Liver (tissue), 8 donors: ENCODE measurements at regions not wholly inside any gene's neighbourhood (a gene's known extent, or its start where the extent isn't known, plus 50 kb on each side); places are given as distances from the start of the nearest gene placed in this dataset.

ENCODE experiments used
- DNase-seq: peaks from one replicate; pipeline ENCODE4 v3.0.0-alpha.2; 2017; ENCODE audit warnings: low spot score
- H3K27ac ChIP-seq, 2 donors: one replicate each; pipeline ENCODE4 v1.7.0; 2013; ENCODE audit warnings: inconsistent platforms in 2 of 2, low read length in 2 of 2, control low read depth in 1 of 2, low read depth in 1 of 2, mild to moderate bottlenecking in 1 of 2
- H3K27me3 ChIP-seq, 4 donors: one replicate each; pipeline versions ENCODE4 v1.6.1 to v1.7.0; 2013; ENCODE audit warnings: low read length in 3 of 4, inconsistent platforms in 1 of 4, mild to moderate bottlenecking in 1 of 4, moderate library complexity in 1 of 4; ENCODE audit not compliant: control insufficient read depth in 4 of 4, insufficient read depth in 4 of 4
- H3K36me3 ChIP-seq, 4 donors: one replicate each; pipeline versions ENCODE4 v1.6.1 to v1.7.0; 2013; ENCODE audit warnings: low read length in 3 of 4, mild to moderate bottlenecking in 3 of 4, low read depth in 1 of 4, moderate library complexity in 1 of 4; ENCODE audit not compliant: control insufficient read depth in 4 of 4, insufficient read depth in 3 of 4
- H3K4me1 ChIP-seq, 4 donors: one replicate each; pipeline versions ENCODE4 v1.6.1 to v1.7.0; 2013; ENCODE audit warnings: low read length in 3 of 4, mild to moderate bottlenecking in 3 of 4, moderate library complexity in 1 of 4; ENCODE audit not compliant: control insufficient read depth in 4 of 4, insufficient read depth in 4 of 4
- H3K4me3 ChIP-seq, 3 donors: one replicate each; pipeline versions ENCODE4 v1.6.1 to v1.7.0; 2013; ENCODE audit warnings: low read length in 3 of 3, control low read depth in 1 of 3, low read depth in 1 of 3, mild to moderate bottlenecking in 1 of 3
- H3K9ac ChIP-seq, 2 donors: one replicate each; pipeline ENCODE4 v1.7.0; 2013; ENCODE audit warnings: low read length in 2 of 2, mild to moderate bottlenecking in 2 of 2, moderate library complexity in 2 of 2, control low read depth in 1 of 2, low read depth in 1 of 2
- H3K9me3 ChIP-seq, 4 donors: one replicate each; pipeline versions ENCODE4 v1.6.1 to v1.7.0; 2013; ENCODE audit warnings: low read length in 3 of 4; ENCODE audit not compliant: control insufficient read depth in 4 of 4
- EGR1 ChIP-seq, 2 donors: IDR thresholded peaks; 2 replicates each; pipeline ENCODE4 v1.6.1; 2016 to 2018; ENCODE audit warnings: antibody characterized with exemption in 2 of 2, low read depth in 2 of 2
- FOXA1 ChIP-seq: IDR thresholded peaks from 2 replicates; pipeline ENCODE4 v1.6.1; 2016; ENCODE audit warnings: antibody characterized with exemption
- FOXA2 ChIP-seq: IDR thresholded peaks from 2 replicates; pipeline ENCODE4 v1.6.1; 2016; ENCODE audit warnings: antibody characterized with exemption
- GABPA ChIP-seq, 2 donors: IDR thresholded peaks in 1 of 2; conservative IDR thresholded peaks in 1 of 2; 2 replicates each; pipeline ENCODE4 v1.6.1; 2016; ENCODE audit warnings: antibody characterized with exemption in 2 of 2, mild to moderate bottlenecking in 1 of 2, moderate library complexity in 1 of 2
- HNF4A ChIP-seq, 2 donors: conservative IDR thresholded peaks; 2 replicates each; pipeline ENCODE4 v1.6.1; 2016; ENCODE audit warnings: antibody characterized with exemption in 2 of 2, mild to moderate bottlenecking in 2 of 2
- HNF4G ChIP-seq: IDR thresholded peaks from 2 replicates; pipeline ENCODE4 v1.6.1; 2016; ENCODE audit warnings: antibody characterized with exemption
- NR2F2 ChIP-seq: IDR thresholded peaks from 2 replicates; pipeline ENCODE4 v1.6.1; 2016; ENCODE audit warnings: antibody characterized with exemption
- RAD21 ChIP-seq, 2 donors: IDR thresholded peaks; 2 replicates each; pipeline ENCODE4 v1.6.1; 2016; ENCODE audit warnings: antibody characterized with exemption in 2 of 2, mild to moderate bottlenecking in 2 of 2
- RXRA ChIP-seq, 2 donors: IDR thresholded peaks; 2 replicates each; pipeline ENCODE4 v1.6.1; 2017 to 2018; ENCODE audit warnings: antibody characterized with exemption in 2 of 2, mild to moderate bottlenecking in 1 of 2
- SP1 ChIP-seq: IDR thresholded peaks from 2 replicates; pipeline ENCODE4 v1.6.1; 2018; ENCODE audit warnings: antibody characterized with exemption, mild to moderate bottlenecking
- TAF1 ChIP-seq: conservative IDR thresholded peaks from 2 replicates; pipeline ENCODE4 v1.6.1; 2016; ENCODE audit warnings: antibody characterized with exemption, mild to moderate bottlenecking
- YY1 ChIP-seq: IDR thresholded peaks from 2 replicates; pipeline ENCODE4 v1.6.1; 2016; ENCODE audit warnings: antibody characterized with exemption, mild to moderate bottlenecking
- WGBS: extraction: QIAGEN DNeasy Blood & Tissue Kit; methylation state at CpG from one replicate; pipeline ENCODE4 v1.1.7; 2013; 5-methylcytosine and 5-hydroxymethylcytosine counted together
- TF ChIP-seq, protein P1 (sequence below): IDR thresholded peaks from 2 replicates; pipeline ENCODE4 v1.6.1; 2016; ENCODE audit warnings: antibody characterized with exemption
- TF ChIP-seq, protein P2 (sequence below): fragments of 150-350 bp; IDR thresholded peaks from 2 replicates; pipeline ENCODE4 v1.5.1; 2017; ENCODE audit warnings: improper control_type of control experiment, low read depth, low read length; ENCODE audit not compliant: missing input control
- TF ChIP-seq, protein P3 (sequence below): IDR thresholded peaks from 2 replicates; pipeline ENCODE4 v1.6.1; 2016; ENCODE audit warnings: antibody characterized with exemption
- TF ChIP-seq, protein P4 (sequence below): IDR thresholded peaks from 2 replicates; pipeline ENCODE4 v1.6.1; 2016; ENCODE audit warnings: antibody characterized with exemption
- TF ChIP-seq, protein P5 (sequence below): IDR thresholded peaks from 2 replicates; pipeline ENCODE4 v1.6.1; 2016; ENCODE audit warnings: antibody characterized with exemption, mild to moderate bottlenecking
- donor health status: healthy.
- donor health status: healthy.
- donor health status: healthy.
- donor health status: healthy.
- donor health status: healthy.

DNA sequence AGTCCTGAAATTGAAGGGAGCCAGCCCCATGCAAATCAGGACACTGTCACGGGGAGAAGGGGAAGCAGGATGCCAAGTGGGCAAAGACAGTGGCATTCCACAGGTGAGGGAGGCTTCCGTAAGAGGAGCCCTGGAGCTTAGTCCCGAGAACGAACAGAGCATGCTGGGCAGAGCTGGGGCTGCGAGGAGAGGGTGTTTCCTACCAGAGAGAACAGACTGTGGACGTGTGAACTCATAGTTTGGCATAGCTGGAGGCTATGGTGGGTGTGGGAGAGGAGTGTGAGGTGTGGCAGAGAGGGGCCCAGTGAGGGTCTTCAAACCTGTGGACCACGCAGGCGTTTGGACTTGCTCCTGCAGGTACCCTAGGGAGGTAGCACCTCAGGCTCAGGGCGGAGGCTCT is 102.8 kb upstream of the SMIM23 start:
- no peaks in the 10 kb centered on the region for H3K9me3 ChIP-seq
- peaks cover 0 to 7% (median 0%) of the 10 kb centered on the region in 4 donors for H3K27me3 ChIP-seq
- no peak overlapping the region for H3K4me3 ChIP-seq
- H3K4me1 ChIP-seq = no peaks in the 10 kb centered on the region
- no peak overlapping the region for H3K27ac ChIP-seq
- H3K36me3 ChIP-seq = no peaks in the 10 kb centered on the region
- TF ChIP-seq HNF4G = no peak
- TF ChIP-seq, protein P1, sequence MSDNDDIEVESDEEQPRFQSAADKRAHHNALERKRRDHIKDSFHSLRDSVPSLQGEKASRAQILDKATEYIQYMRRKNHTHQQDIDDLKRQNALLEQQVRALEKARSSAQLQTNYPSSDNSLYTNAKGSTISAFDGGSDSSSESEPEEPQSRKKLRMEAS = no peak
- TF ChIP-seq, protein P2, sequence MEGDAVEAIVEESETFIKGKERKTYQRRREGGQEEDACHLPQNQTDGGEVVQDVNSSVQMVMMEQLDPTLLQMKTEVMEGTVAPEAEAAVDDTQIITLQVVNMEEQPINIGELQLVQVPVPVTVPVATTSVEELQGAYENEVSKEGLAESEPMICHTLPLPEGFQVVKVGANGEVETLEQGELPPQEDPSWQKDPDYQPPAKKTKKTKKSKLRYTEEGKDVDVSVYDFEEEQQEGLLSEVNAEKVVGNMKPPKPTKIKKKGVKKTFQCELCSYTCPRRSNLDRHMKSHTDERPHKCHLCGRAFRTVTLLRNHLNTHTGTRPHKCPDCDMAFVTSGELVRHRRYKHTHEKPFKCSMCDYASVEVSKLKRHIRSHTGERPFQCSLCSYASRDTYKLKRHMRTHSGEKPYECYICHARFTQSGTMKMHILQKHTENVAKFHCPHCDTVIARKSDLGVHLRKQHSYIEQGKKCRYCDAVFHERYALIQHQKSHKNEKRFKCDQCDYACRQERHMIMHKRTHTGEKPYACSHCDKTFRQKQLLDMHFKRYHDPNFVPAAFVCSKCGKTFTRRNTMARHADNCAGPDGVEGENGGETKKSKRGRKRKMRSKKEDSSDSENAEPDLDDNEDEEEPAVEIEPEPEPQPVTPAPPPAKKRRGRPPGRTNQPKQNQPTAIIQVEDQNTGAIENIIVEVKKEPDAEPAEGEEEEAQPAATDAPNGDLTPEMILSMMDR = no peak
- TF ChIP-seq, protein P3, sequence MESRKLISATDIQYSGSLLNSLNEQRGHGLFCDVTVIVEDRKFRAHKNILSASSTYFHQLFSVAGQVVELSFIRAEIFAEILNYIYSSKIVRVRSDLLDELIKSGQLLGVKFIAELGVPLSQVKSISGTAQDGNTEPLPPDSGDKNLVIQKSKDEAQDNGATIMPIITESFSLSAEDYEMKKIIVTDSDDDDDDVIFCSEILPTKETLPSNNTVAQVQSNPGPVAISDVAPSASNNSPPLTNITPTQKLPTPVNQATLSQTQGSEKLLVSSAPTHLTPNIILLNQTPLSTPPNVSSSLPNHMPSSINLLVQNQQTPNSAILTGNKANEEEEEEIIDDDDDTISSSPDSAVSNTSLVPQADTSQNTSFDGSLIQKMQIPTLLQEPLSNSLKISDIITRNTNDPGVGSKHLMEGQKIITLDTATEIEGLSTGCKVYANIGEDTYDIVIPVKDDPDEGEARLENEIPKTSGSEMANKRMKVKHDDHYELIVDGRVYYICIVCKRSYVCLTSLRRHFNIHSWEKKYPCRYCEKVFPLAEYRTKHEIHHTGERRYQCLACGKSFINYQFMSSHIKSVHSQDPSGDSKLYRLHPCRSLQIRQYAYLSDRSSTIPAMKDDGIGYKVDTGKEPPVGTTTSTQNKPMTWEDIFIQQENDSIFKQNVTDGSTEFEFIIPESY = no peak
- TF ChIP-seq, protein P4, sequence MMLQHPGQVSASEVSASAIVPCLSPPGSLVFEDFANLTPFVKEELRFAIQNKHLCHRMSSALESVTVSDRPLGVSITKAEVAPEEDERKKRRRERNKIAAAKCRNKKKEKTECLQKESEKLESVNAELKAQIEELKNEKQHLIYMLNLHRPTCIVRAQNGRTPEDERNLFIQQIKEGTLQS = no peak
- TF ChIP-seq NR2F2 = no peak
- no peak for TF ChIP-seq YY1
- TF ChIP-seq RAD21 (IDR thresholded peaks at IDR 0.05) = no peak
- no peak for TF ChIP-seq HNF4A (conservative IDR thresholded peaks at IDR 0.05)
- TF ChIP-seq RXRA (IDR thresholded peaks at IDR 0.05) = no peak
- TF ChIP-seq SP1 = no peak
- TF ChIP-seq, protein P5, sequence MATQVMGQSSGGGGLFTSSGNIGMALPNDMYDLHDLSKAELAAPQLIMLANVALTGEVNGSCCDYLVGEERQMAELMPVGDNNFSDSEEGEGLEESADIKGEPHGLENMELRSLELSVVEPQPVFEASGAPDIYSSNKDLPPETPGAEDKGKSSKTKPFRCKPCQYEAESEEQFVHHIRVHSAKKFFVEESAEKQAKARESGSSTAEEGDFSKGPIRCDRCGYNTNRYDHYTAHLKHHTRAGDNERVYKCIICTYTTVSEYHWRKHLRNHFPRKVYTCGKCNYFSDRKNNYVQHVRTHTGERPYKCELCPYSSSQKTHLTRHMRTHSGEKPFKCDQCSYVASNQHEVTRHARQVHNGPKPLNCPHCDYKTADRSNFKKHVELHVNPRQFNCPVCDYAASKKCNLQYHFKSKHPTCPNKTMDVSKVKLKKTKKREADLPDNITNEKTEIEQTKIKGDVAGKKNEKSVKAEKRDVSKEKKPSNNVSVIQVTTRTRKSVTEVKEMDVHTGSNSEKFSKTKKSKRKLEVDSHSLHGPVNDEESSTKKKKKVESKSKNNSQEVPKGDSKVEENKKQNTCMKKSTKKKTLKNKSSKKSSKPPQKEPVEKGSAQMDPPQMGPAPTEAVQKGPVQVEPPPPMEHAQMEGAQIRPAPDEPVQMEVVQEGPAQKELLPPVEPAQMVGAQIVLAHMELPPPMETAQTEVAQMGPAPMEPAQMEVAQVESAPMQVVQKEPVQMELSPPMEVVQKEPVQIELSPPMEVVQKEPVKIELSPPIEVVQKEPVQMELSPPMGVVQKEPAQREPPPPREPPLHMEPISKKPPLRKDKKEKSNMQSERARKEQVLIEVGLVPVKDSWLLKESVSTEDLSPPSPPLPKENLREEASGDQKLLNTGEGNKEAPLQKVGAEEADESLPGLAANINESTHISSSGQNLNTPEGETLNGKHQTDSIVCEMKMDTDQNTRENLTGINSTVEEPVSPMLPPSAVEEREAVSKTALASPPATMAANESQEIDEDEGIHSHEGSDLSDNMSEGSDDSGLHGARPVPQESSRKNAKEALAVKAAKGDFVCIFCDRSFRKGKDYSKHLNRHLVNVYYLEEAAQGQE = no peak
- TF ChIP-seq GABPA (IDR thresholded peaks at IDR 0.05 in 1 of 2, conservative IDR thresholded peaks at IDR 0.05 in 1 of 2) = no peak
- TF ChIP-seq FOXA1 = no peak
- TF ChIP-seq TAF1 = no peak
- H3K9ac ChIP-seq = no peak overlapping the region
- DNase-seq = no peak
- WGBS = 81% methylated on average over 9 of the region's 9 CpGs

DNA sequence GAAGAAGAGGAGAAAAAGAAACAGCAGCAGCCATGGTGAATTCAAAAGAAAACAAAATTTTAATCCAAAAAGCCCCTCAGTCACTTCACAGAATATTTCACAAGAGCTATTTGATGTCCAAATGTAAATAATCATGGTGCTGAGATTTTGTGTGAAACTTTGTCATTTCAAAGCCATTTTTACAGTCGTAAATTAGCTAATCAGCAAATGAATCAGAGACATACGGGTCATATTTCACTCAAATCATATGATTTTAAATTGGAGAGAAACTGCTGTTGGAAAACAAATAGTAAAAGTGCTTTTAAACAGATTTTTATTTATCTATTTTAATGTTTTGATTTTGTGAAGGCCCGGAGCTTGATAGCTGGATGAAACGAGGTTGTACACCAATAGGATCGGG is 101.4 kb upstream of the SMIM23 start:
- no peaks in the 10 kb centered on the region for H3K36me3 ChIP-seq
- no peaks in the 10 kb centered on the region for H3K4me1 ChIP-seq
- peaks cover 0 to 7% (median 0%) of the 10 kb centered on the region in 4 donors for H3K27me3 ChIP-seq
- DNase-seq = no peak
- no peak overlapping the region for H3K27ac ChIP-seq
- H3K9me3 ChIP-seq = no peaks in the 10 kb centered on the region
- H3K4me3 ChIP-seq = no peak overlapping the region
- no peak overlapping the region for H3K9ac ChIP-seq
- WGBS = 90% methylated on average over 5 of the region's 5 CpGs
- TF ChIP-seq, protein P5 = no peak
- TF ChIP-seq TAF1 (no peak), GABPA (IDR thresholded peaks at IDR 0.05 in 1 of 2, conservative IDR thresholded peaks at IDR 0.05 in 1 of 2) (no peak), NR2F2 (no peak), HNF4G (no peak), SP1 (no peak), YY1 (no peak), FOXA2 (no peak), EGR1 (IDR thresholded peaks at IDR 0.05; ENCODE audit: low read depth in 2 of 2) (no peak)
- TF ChIP-seq, protein P2 = no peak
- TF ChIP-seq, protein P4 = no peak
